Suprapubic skin (tissue), 4 donors: ENCODE measurements at regions not wholly inside any gene's neighbourhood (a gene's known extent, or its start where the extent isn't known, plus 50 kb on each side); places are given as distances from the start of the nearest gene placed in this dataset.

Experiments used
- CTCF ChIP-seq, 2 donors: fragments of 200-600 bp in 1 of 2; fragments of 450-650 bp in 1 of 2; sonication (generic) in 1 of 2; IDR thresholded peaks; one replicate each; pipeline ENCODE4 v1.5.1; 2016 to 2019; ENCODE audit warnings: antibody characterized with exemption in 2 of 2, mild to moderate bottlenecking in 1 of 2, moderate library complexity in 1 of 2
- POLR2A ChIP-seq, 2 donors: fragments of 450-650 bp; IDR thresholded peaks; one replicate each; pipeline ENCODE4 v1.6.1; 2017; ENCODE audit warnings: antibody characterized with exemption in 2 of 2, mild to moderate bottlenecking in 2 of 2, moderate library complexity in 2 of 2
- POLR2AphosphoS5 ChIP-seq, 3 donors: sonication (generic); formaldehyde crosslinking; IDR thresholded peaks; one replicate each; pipeline ENCODE4 v1.6.1; 2017; ENCODE audit warnings: antibody characterized with exemption in 3 of 3

GRCh38 chr3:34957677-34958076, 681.6 kb upstream of the ARPP21 start:
- no peak for TF ChIP-seq CTCF (IDR thresholded peaks at IDR 0.05)
- no peak for TF ChIP-seq POLR2A (IDR thresholded peaks at IDR 0.05)
- no peak for TF ChIP-seq POLR2AphosphoS5 (IDR thresholded peaks at IDR 0.05)
